GM18498 (cell line): ENCODE measurements at regions not wholly inside any gene's neighbourhood (a gene's known extent, or its start where the extent isn't known, plus 50 kb on each side); places are given as distances from the start of the nearest gene placed in this dataset.

Experiments used
- ATAC-seq: cut with Tn5 transposase; IDR thresholded peaks from one replicate; pipeline ENCODE4 v1.9.1; 2021; ENCODE audit warnings: mild to moderate bottlenecking, moderate library complexity; ENCODE audit not compliant: unreplicated experiment

GRCh38 chr7:7044806-7045205, 137.5 kb upstream of the C1GALT1 start:
- ATAC-seq, result no peak

- no peak for ATAC-seq
These were observed 134.1 kb upstream of the C1GALT1 start for GRCh38 chr7:7048213-7048612.

GRCh38 chr7:7051206-7051877, 131.0 kb upstream of the C1GALT1 start:
- peak; percentile 84 for ATAC-seq

GRCh38 chr7:7054252-7054830, 128.0 kb upstream of the C1GALT1 start:
- ATAC-seq, result no peak

- no peak for ATAC-seq
These were observed 121.3 kb upstream of the C1GALT1 start for GRCh38 chr7:7060828-7061599.

GRCh38 chr7:7077945-7078344, 104.4 kb upstream of the C1GALT1 start:
- ATAC-seq, result no peak

- no peak for ATAC-seq
These were observed 101.5 kb upstream of the C1GALT1 start for GRCh38 chr7:7080802-7081201.

- no peak for ATAC-seq
These were observed 91.9 kb upstream of the C1GALT1 start for GRCh38 chr7:7090460-7090859.

- ATAC-seq, result no peak
These were observed 84.0 kb upstream of the C1GALT1 start for GRCh38 chr7:7098280-7098818.

GRCh38 chr7:7099584-7100014, 82.7 kb upstream of the C1GALT1 start:
- no peak for ATAC-seq

- no peak for ATAC-seq
These were observed 81.9 kb upstream of the C1GALT1 start for GRCh38 chr7:7100432-7100849.

- no peak for ATAC-seq
These were observed 79.4 kb upstream of the C1GALT1 start for GRCh38 chr7:7102906-7103305.

- ATAC-seq, result no peak
These were observed 78.7 kb upstream of the C1GALT1 start for GRCh38 chr7:7103343-7104313.

- no peak for ATAC-seq
These were observed 78.0 kb upstream of the C1GALT1 start for GRCh38 chr7:7104314-7104698.

- no peak for ATAC-seq
These were observed 77.4 kb upstream of the C1GALT1 start for GRCh38 chr7:7104971-7105370.

- no peak for ATAC-seq
These were observed 76.4 kb upstream of the C1GALT1 start for GRCh38 chr7:7105800-7106582.

- ATAC-seq, result no peak
These were observed 73.4 kb upstream of the C1GALT1 start for GRCh38 chr7:7108931-7109330.

GRCh38 chr7:7109934-7110333, 72.4 kb upstream of the C1GALT1 start:
- ATAC-seq, result no peak

- ATAC-seq, result no peak
These were observed 71.6 kb upstream of the C1GALT1 start for GRCh38 chr7:7110706-7111105.

GRCh38 chr7:7112868-7113267, 69.5 kb upstream of the C1GALT1 start:
- no peak for ATAC-seq
